GM12878 (cell line): ENCODE measurements at regions not wholly inside any gene's neighbourhood (a gene's known extent, or its start where the extent isn't known, plus 50 kb on each side); places are given as distances from the start of the nearest gene placed in this dataset.

Experiments used
- ATAC-seq: fragments of 200-7000 bp; cut with Tn5 transposase; 3 replicates; pipeline ENCODE4 v1.9.1; 2020; ENCODE audit warnings: mild to moderate bottlenecking, moderate library complexity
- BruUV-seq: library from RNA; stranded (reverse); fragments of 400-500 nt; replicated peaks from 2 replicates; lab custom pipeline; 2021; lab: Mats Ljungman, UMichigan
- CTCF ChIA-PET: fragments of 300-600 bp; sonication (Branson Sonifier 250); formaldehyde crosslinking; extraction: SDS; loops from one replicate; lab custom pipeline; 2021; ENCODE audit warnings: inconsistent platforms; lab: Yijun Ruan, JAX
- POLR2A ChIA-PET: fragments of 350-600 bp; formaldehyde crosslinking; extraction: SDS; loops from one replicate; lab custom pipeline; 2021; ENCODE audit warnings: inconsistent platforms; lab: Charles Lee
- RAD21 ChIA-PET: fragments of 300-600 bp; sonication (Branson Sonifier 250); formaldehyde crosslinking; loops from one replicate; lab custom pipeline; 2023; ENCODE audit warnings: antibody characterized with exemption; ENCODE audit not compliant: unreplicated experiment; lab: Charles Lee
- SMC1A ChIA-PET: fragments of 300-600 bp; sonication (Branson Sonifier 250); formaldehyde crosslinking; loops from one replicate; lab custom pipeline; 2023; ENCODE audit not compliant: unreplicated experiment, uncharacterized antibody; lab: Charles Lee
- DNase-seq: peaks from one replicate; pipeline ENCODE4 v3.0.0-alpha.2; 2011; ENCODE audit warnings: low read depth, low spot score
- FAIRE-seq: peaks from 3 replicates; lab custom pipeline; 2011; peaks lifted over from hg19 to GRCh38; lab: Jason Lieb, UNC
- H2AFZ ChIP-seq: 2 replicates; pipeline ENCODE4 v1.6.0; 2011; ENCODE audit warnings: low read depth, low read length, control low read depth; ENCODE audit not compliant: control insufficient read depth
- H3K27ac ChIP-seq: 2 replicates; pipeline ENCODE4 v1.5.1; 2011; ENCODE audit warnings: control low read depth; ENCODE audit not compliant: control insufficient read depth, insufficient read depth
- H3K27me3 ChIP-seq, 2 experiments: replicated peaks in 1 of 2; 2 replicates each; pipeline versions ENCODE4 v1.6.0 to v1.6.1; 2011; ENCODE audit warnings: low read length in 1 of 2; ENCODE audit not compliant: control insufficient read depth in 2 of 2, insufficient read depth in 2 of 2
- H3K36me3 ChIP-seq, 2 experiments: 2 replicates each; pipeline ENCODE4 v1.5.1; 2011; ENCODE audit warnings: low read length in 1 of 2; ENCODE audit not compliant: control insufficient read depth in 2 of 2, insufficient read depth in 2 of 2
- H3K4me1 ChIP-seq: 2 replicates; pipeline ENCODE4 v1.6.1; 2011; ENCODE audit warnings: mild to moderate bottlenecking, low read length, moderate library complexity, mixed read lengths; ENCODE audit not compliant: control insufficient read depth, insufficient read depth
- H3K4me2 ChIP-seq: 2 replicates; pipeline ENCODE4 v1.6.0; 2011; ENCODE audit warnings: control low read depth; ENCODE audit not compliant: control insufficient read depth, insufficient read depth
- H3K4me3 ChIP-seq: fragments of 200-600 bp; sonication (generic); 2 replicates; pipeline ENCODE4 v1.5.1; 2016
- H3K79me2 ChIP-seq: 2 replicates; pipeline ENCODE4 v1.6.0; 2011; ENCODE audit warnings: low read length; ENCODE audit not compliant: control insufficient read depth, insufficient read depth
- H3K9ac ChIP-seq: 2 replicates; pipeline ENCODE4 v1.8.0; 2011; ENCODE audit warnings: low read length, control low read depth, mixed read lengths; ENCODE audit not compliant: control insufficient read depth, insufficient read depth
- H3K9me3 ChIP-seq: replicated peaks from 3 replicates; pipeline ENCODE4 v1.5.1; 2011; ENCODE audit warnings: mild to moderate bottlenecking, low read length; ENCODE audit not compliant: control insufficient read depth, insufficient read depth
- H4K20me1 ChIP-seq: 2 replicates; pipeline ENCODE4 v1.6.0; 2011; ENCODE audit not compliant: control insufficient read depth, insufficient read depth
- BCL3 ChIP-seq: IDR thresholded peaks from 2 replicates; pipeline ENCODE4 v1.6.1; 2011; ENCODE audit warnings: borderline replicate concordance, low read depth, mild to moderate bottlenecking, moderate library complexity, low read length; ENCODE audit not compliant: insufficient read depth, poor library complexity, severe bottlenecking
- BCLAF1 ChIP-seq: fragments of 450-650 bp; IDR thresholded peaks from 2 replicates; pipeline ENCODE4 v1.6.1; 2017; ENCODE audit warnings: antibody characterized with exemption, mild to moderate bottlenecking, moderate library complexity
- BRCA1 ChIP-seq: IDR thresholded peaks from 2 replicates; pipeline ENCODE4 v1.6.1; 2011; ENCODE audit warnings: low read depth, low read length, improper control_type of control experiment
- CREB1 ChIP-seq: IDR thresholded peaks from 2 replicates; pipeline ENCODE4 v1.6.1; 2012; ENCODE audit warnings: low read depth, mild to moderate bottlenecking, inconsistent platforms
- FOS ChIP-seq: IDR thresholded peaks from 3 replicates; pipeline ENCODE4 v1.6.1; 2011; ENCODE audit warnings: borderline replicate concordance; ENCODE audit not compliant: insufficient read length; ENCODE audit errors: extremely low read depth
- HDAC6 ChIP-seq: fragments of 200-600 bp; sonication (generic); IDR thresholded peaks from one replicate; pipeline ENCODE4 v1.8.0; 2017; ENCODE audit warnings: antibody characterized with exemption; ENCODE audit not compliant: unreplicated experiment
- PAX5 ChIP-seq: IDR thresholded peaks from 2 replicates; pipeline ENCODE4 v1.6.1; 2011; ENCODE audit warnings: low read depth, low read length, borderline replicate concordance
- POLR2AphosphoS5 ChIP-seq: IDR thresholded peaks from 2 replicates; pipeline ENCODE4 v1.6.1; 2011; ENCODE audit warnings: mild to moderate bottlenecking, low read length, inconsistent platforms
- SMC3 ChIP-seq: IDR thresholded peaks from 2 replicates; pipeline ENCODE4 v1.6.1; 2011; ENCODE audit warnings: low read length, improper control_type of control experiment, borderline replicate concordance
- SREBF1 ChIP-seq: IDR thresholded peaks from 2 replicates; pipeline ENCODE4 v1.6.1; 2012; ENCODE audit warnings: mild to moderate bottlenecking, low read length
- ZBTB11 ChIP-seq: fragments of 450-650 bp; formaldehyde crosslinking; IDR thresholded peaks from 2 replicates; pipeline ENCODE4 v1.5.0; 2022; ENCODE audit warnings: mild to moderate bottlenecking, missing genetic modification characterization
- ZNF207 ChIP-seq: fragments of 450-650 bp; IDR thresholded peaks from 2 replicates; pipeline ENCODE4 v1.6.1; 2014; ENCODE audit warnings: antibody characterized with exemption, mild to moderate bottlenecking, borderline replicate concordance
- WGBS: methylation state at CpG from one replicate; pipeline ENCODE4 v1.1.6; 2016; ENCODE audit warnings: low lambda C conversion rate; ENCODE audit not compliant: insufficient replicate concordance, insufficient coverage; ENCODE audit errors: missing lambda C conversion rate; 5-methylcytosine and 5-hydroxymethylcytosine counted together
- in situ Hi-C: fragments of 300-500 bp; cut with MboI; formaldehyde crosslinking; loops from 9 replicates; pipeline ENCODE4 v1.14.3; 2018; ENCODE audit warnings: mixed read lengths
- intact Hi-C: fragments of 100-400 bp; cut with micrococcal nuclease; formaldehyde crosslinking; loops from one replicate; pipeline ENCODE4 v1.14.2; 2022; ENCODE audit not compliant: unreplicated experiment

GRCh38 chr2:23029951-23030350 lies 355.0 kb upstream of the KLHL29 start (continued):
- TF ChIP-seq POLR2AphosphoS5 (no peak), ZBTB11 (CRISPR knock-in tag) (no peak), PAX5 (no peak), HDAC6 (no peak), BRCA1 (no peak), SREBF1 (no peak), ZNF207 (no peak)

GRCh38 chr2:23034996-23035395 lies 350.0 kb upstream of the KLHL29 start:
- no TSS peak for BruUV-seq
- POLR2A ChIA-PET, result no interaction called here
- Histone ChIP-seq H3K79me2 (no peaks in the 10 kb centered on the region), H4K20me1 (no peaks in the 10 kb centered on the region), H3K4me3 (no peak overlapping the region), H3K36me3 (no peaks in the 10 kb centered on the region), H3K4me1 (no peaks in the 10 kb centered on the region), H2AFZ (no peak overlapping the region), H3K4me2 (no peak overlapping the region), H3K9ac (no peak overlapping the region), H3K27me3 (no peaks in the 10 kb centered on the region), H3K27ac (no peak overlapping the region), H3K9me3 (no peaks in the 10 kb centered on the region)
- CTCF ChIA-PET, result no interaction called here
- WGBS, result 10% methylated on average over 3 of the region's 3 CpGs
- no peak for ATAC-seq
- intact Hi-C loops (no loop called here), in situ Hi-C loops (no loop called here)
- SMC1A ChIA-PET, result interaction anchor here (1.5 kb wide), 1 partner anchor 12 kb away, joined by 3 read pairs; no protein-coding TSS in a partner anchor
- RAD21 ChIA-PET, result no interaction called here
- no peak for DNase-seq
- FAIRE-seq, result no peak
- TF ChIP-seq BCLAF1 (no peak), SMC3 (no peak), BCL3 (no peak), FOS (no peak), CREB1 (no peak), ZBTB11 (CRISPR knock-in tag) (no peak)
